GM23248 (cell line): ENCODE measurements at regions not wholly inside any gene's neighbourhood (a gene's known extent, or its start where the extent isn't known, plus 50 kb on each side); places are given as distances from the start of the nearest gene placed in this dataset.

Experiments
- EZH2 ChIP-seq: fragments of 200-600 bp; sonication (generic); IDR thresholded peaks from 2 replicates; pipeline ENCODE4 v1.6.1; 2018; ENCODE audit warnings: antibody characterized with exemption, mild to moderate bottlenecking; ENCODE audit not compliant: insufficient read depth, poor library complexity, severe bottlenecking
- EZH2phosphoT487 ChIP-seq: fragments of 200-600 bp; sonication (generic); IDR thresholded peaks from 2 replicates; pipeline ENCODE4 v1.6.1; 2018; ENCODE audit warnings: antibody characterized with exemption, moderate library complexity, mild to moderate bottlenecking, low read depth; ENCODE audit not compliant: insufficient read depth

DNA sequence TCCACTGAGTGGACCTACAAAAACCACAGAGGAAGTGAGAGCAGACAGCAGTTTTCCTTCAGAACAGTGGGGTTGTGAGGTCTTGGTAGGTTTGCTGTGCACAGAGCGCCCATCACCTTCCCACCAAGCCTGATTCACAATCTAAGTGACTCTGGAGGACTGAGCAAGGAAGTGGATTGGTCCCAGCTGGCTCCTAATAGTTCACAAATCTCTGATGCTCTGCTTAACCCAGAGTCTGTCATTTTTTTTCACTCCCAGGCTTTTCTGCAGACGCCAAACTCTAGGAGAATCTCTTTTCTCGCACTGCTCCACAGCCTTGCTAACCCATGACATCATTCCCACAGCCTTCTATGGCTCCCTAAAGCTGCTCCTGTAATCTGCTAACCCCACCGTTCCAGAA, 280.4 kb downstream of the C1D start:
- TF ChIP-seq EZH2: no peak
- no peak for TF ChIP-seq EZH2phosphoT487
